ENCODE measurements at regions not wholly inside any gene's neighbourhood (a gene's known extent, or its start where the extent isn't known, plus 50 kb on each side); places are given as distances from the start of the nearest gene placed in this dataset.

DNA sequence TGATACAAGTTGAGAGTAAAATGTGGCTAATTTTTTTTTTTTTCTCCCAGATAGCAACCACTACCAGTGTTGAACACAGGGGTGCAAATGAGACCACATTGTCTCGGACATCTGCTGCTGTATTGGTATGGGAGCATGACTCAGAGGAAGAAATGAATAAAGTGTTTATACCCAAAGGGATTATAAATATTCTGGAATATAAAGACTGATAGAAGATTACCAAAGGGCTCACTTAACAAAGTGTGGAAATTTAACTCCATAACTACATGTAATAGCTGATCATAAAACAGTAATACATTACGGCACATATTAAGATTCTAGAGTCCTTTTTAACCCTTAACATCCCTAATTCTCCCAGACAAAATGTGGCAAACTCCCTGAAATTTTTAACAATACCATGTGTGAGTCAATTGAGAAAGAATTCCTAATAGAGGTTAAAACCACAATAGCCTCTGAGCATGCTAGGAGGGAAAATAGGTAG lies 1023.0 kb upstream of the ACVR2A start:
- ATAC-seq (ENCODE audit: low read depth) (no peak), DNase-seq (no peak)
- TF ChIP-seq, protein P1, sequence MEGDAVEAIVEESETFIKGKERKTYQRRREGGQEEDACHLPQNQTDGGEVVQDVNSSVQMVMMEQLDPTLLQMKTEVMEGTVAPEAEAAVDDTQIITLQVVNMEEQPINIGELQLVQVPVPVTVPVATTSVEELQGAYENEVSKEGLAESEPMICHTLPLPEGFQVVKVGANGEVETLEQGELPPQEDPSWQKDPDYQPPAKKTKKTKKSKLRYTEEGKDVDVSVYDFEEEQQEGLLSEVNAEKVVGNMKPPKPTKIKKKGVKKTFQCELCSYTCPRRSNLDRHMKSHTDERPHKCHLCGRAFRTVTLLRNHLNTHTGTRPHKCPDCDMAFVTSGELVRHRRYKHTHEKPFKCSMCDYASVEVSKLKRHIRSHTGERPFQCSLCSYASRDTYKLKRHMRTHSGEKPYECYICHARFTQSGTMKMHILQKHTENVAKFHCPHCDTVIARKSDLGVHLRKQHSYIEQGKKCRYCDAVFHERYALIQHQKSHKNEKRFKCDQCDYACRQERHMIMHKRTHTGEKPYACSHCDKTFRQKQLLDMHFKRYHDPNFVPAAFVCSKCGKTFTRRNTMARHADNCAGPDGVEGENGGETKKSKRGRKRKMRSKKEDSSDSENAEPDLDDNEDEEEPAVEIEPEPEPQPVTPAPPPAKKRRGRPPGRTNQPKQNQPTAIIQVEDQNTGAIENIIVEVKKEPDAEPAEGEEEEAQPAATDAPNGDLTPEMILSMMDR (IDR thresholded peaks at IDR 0.05) = no peak
- Mint-ChIP-seq H3K4me1 (no peaks in the 10 kb centered on the region), H3K9me3 (no peaks in the 10 kb centered on the region), H3K36me3 (ENCODE audit: low read depth) (no peaks in the 10 kb centered on the region), H3K27ac (no peak overlapping the region), H3K27me3 (no peaks in the 10 kb centered on the region), H3K4me3 (no peak overlapping the region)
- ChIA-PET CTCF (no interaction called here), POLR2A (no interaction called here)
- intact Hi-C loops (cut with micrococcal nuclease) = no loop called here

DNA sequence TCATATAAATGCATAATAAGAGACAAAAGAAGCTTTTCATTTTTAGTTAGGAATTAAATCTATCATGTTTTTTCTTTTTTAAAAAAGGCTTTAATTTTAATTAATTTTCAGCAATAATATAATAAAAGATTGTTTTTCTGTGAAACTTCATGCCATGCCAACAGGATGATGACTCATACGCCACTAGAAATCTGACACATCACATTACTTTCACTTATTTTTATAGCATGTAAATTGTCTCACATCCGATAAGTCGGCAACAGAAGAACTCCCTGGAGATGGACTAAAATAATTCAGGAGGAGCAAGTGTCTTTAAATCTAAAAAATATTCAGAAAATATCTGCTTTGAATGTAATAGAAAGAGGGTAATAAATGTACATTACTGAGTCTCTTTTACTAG lies 1024.2 kb upstream of the ACVR2A start:
- Mint-ChIP-seq H3K4me1 (no peaks in the 10 kb centered on the region), H3K27ac (no peak overlapping the region), H3K36me3 (ENCODE audit: low read depth) (no peaks in the 10 kb centered on the region), H3K9me3 (no peaks in the 10 kb centered on the region), H3K27me3 (no peaks in the 10 kb centered on the region), H3K4me3 (no peak overlapping the region)
- TF ChIP-seq, protein P1 (IDR thresholded peaks at IDR 0.05) = no peak
- DNase-seq (no peak), ATAC-seq (ENCODE audit: low read depth) (no peak)
- CTCF ChIA-PET = no interaction called here
- intact Hi-C loops (cut with micrococcal nuclease) = no loop called here
- POLR2A ChIA-PET = no interaction called here

DNA sequence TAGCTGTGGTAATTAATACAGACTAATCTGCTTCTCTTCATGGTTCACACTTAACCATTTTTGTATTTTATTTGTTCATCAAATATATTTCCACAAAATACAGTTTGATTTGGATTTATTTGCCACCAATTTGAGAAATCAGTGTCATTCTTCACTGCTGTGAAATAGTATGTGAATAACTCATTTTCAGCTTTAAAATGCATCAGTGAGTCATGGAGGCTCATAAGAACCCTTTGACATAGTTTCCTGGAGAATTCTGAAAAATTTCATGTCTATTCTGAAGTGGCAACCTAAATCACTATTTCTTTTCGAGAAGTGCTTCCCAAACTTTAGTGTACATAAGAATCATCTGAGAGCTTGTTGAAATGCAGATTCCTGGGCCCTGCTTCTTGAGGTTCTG lies 1026.7 kb upstream of the ACVR2A start:
- CTCF ChIA-PET = no interaction called here
- Mint-ChIP-seq H3K27ac (no peak overlapping the region), H3K36me3 (ENCODE audit: low read depth) (no peaks in the 10 kb centered on the region)

DNA sequence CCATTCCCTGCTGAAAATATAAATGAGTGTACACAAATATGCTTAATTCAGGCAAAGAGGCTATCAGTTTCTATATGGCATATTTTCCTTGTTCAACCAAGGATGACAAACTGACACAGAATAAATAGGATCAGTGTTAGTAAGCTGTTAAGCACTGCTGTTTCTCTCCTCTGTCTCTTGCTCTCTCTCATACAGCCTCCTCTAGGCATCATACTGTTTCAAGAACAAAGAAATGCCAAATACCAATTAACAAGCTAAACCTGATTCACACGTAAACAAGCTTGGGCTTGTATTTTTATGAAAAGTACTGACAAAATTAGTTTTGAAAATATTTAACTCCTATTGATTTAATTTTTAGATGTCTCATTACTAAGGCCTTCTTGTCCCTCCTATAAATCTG lies 1027.2 kb upstream of the ACVR2A start:
- no peak overlapping the region for H3K4me3 Mint-ChIP-seq
- DNase-seq (no peak), ATAC-seq (ENCODE audit: low read depth) (no peak)
- intact Hi-C loops (cut with micrococcal nuclease) = no loop called here
- ChIA-PET POLR2A (no interaction called here), CTCF (no interaction called here)
- H3K9me3 Mint-ChIP-seq = peaks cover under 1% of the 10 kb centered on the region
- H3K36me3 Mint-ChIP-seq (ENCODE audit: low read depth) = no peaks in the 10 kb centered on the region
- no peaks in the 10 kb centered on the region for H3K4me1 Mint-ChIP-seq
- no peak overlapping the region for H3K27ac Mint-ChIP-seq
- H3K27me3 Mint-ChIP-seq = no peaks in the 10 kb centered on the region
- TF ChIP-seq, protein P1 (IDR thresholded peaks at IDR 0.05) = no peak

More for the DNA sequence above, 1026.7 kb upstream of the ACVR2A start:
- ATAC-seq (ENCODE audit: low read depth) = no peak
- Mint-ChIP-seq H3K4me3 (no peak overlapping the region), H3K27me3 (no peaks in the 10 kb centered on the region), H3K4me1 (no peaks in the 10 kb centered on the region), H3K9me3 (no peaks in the 10 kb centered on the region)
- intact Hi-C loops (cut with micrococcal nuclease) = no loop called here
- DNase-seq = no peak
- TF ChIP-seq, protein P1 (IDR thresholded peaks at IDR 0.05) = no peak
- POLR2A ChIA-PET = no interaction called here

DNA sequence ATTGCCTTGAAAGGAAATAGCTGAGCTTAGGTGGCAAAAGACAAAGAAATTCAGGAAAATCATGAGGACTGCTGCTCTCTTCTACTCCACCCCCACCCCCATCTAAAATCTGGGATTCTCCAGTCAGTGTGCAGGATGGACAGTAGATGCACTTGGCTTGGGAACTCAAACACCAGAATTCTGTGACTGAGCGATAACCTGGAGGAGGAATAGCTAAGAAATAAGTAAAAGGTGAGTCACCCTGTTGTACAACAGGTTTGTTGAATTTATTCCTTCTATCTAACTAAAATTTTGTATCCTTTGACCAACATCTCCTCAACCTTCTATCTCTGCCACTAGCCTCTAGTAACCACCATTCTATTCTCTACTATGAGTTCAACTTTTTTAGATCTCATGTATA lies 1029.9 kb upstream of the ACVR2A start:
- ATAC-seq (ENCODE audit: low read depth) (no peak), DNase-seq (no peak)
- Mint-ChIP-seq H3K36me3 (ENCODE audit: low read depth) (no peaks in the 10 kb centered on the region), H3K27ac (no peak overlapping the region), H3K27me3 (no peaks in the 10 kb centered on the region), H3K4me1 (no peaks in the 10 kb centered on the region), H3K9me3 (peaks cover 3% of the 10 kb centered on the region), H3K4me3 (no peak overlapping the region)
- intact Hi-C loops (cut with micrococcal nuclease) = no loop called here
- ChIA-PET CTCF (no interaction called here), POLR2A (no interaction called here)
- TF ChIP-seq, protein P1 (IDR thresholded peaks at IDR 0.05) = no peak
